GM21367 (cell line): ENCODE measurements at regions not wholly inside any gene's neighbourhood (a gene's known extent, or its start where the extent isn't known, plus 50 kb on each side); places are given as distances from the start of the nearest gene placed in this dataset.

Source experiments
- ATAC-seq: cut with Tn5 transposase; IDR thresholded peaks from one replicate; pipeline ENCODE4 v1.9.1; 2021; ENCODE audit not compliant: unreplicated experiment

- ATAC-seq, result no peak
These were observed 399.2 kb downstream of the NLGN4X start for GRCh38 chrX:5829469-5829868.

- no peak for ATAC-seq
These were observed 399.6 kb downstream of the NLGN4X start for GRCh38 chrX:5829060-5829459.

DNA sequence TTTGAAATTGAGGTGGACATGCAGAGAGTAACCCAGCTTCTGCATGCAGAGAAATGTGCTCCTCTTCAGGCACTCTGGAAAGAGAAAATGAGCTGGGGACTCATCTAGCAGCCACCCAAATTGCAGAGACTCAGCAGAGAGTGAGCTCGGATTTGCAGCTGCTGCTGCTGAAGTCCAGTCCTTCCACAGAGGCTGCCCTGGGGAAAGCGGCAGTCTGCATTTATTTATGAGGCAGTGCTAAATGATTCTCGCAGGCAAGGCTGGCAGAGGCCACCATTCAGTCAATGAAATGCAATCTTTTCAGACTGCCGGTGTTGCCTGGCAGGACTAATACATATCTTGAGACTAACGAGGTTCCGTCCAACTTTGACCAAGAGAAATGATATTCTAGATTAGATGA, 404.8 kb downstream of the NLGN4X start:
- no peak for ATAC-seq

DNA sequence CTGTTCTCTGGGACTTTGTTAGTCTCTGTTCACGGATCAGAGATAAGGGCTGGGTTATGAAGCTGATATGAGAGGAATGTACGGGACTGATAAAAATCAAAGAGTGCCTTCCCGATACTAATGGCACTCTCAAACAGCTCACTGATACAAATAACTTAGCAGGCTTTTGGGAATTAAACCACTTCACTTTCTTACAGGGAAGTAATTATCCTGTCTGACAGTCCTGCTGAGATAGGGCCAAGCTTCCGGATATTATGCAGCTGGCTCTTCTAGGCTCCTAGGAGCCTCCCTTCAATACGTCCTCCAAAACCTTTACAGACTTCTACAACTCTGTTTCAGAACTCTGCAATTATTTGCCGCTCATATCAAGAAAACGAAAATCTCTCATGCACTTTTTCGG, 418.0 kb downstream of the NLGN4X start:
- ATAC-seq, result no peak

DNA sequence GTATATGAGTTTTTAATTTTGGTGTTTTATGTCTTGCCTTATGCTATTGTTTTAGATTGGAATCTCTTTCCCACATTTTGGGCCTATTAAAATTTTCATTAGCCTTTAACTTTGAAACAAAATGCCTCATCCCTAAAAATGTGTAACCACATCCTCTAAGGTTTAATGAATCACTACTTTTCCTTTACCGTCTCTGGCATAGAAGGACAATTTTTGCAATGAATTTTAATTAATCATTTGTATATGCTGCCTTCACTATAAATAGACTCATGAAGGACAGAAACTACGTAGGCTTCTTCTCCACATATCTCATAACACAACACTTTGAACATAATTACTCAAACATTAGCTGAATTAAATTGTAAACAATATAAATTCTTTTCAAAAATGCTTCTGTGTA, 421.5 kb downstream of the NLGN4X start:
- no peak for ATAC-seq

DNA sequence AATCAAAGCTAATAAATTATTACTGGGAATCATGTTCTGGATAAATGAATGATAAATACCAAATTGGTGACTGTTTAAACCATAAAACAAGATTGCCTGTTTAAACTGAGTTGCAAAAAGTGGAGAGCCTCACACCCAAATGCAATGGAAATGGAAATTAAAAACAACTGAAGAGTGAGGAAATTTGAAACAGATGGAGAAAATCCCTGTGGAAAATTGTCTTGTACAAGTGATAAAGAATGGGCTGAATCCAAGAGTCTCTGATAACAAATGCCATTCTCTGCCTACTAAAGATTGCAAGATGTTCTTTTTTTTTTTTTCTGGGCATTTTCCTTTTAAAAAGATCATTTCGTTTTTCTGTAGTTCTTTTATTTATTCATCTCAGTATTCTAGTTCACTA, 426.3 kb downstream of the NLGN4X start:
- no peak for ATAC-seq

GRCh38 chrX:5791721-5792120, 436.9 kb downstream of the NLGN4X start:
- no peak for ATAC-seq

GRCh38 chrX:5788910-5789309, 439.8 kb downstream of the NLGN4X start:
- no peak for ATAC-seq

DNA sequence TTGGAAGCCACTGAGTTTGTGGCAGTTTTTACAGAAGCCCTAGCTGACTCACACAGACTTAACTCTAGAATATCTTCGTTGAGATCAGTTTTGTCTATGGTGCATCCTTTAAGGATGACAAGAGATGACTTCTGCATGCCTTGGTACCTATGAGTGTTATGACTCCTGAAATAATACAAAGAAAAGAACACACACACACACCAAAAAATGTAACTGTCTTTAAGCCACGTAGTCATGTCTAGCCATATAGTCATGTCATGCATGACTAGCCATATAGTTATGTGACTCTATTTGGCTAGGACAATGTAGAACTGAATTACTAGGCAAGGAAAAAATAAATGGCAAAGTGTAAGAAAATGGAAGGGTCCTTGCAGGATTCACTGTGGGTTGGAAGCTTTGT, 447.8 kb downstream of the NLGN4X start:
- ATAC-seq, result no peak

DNA sequence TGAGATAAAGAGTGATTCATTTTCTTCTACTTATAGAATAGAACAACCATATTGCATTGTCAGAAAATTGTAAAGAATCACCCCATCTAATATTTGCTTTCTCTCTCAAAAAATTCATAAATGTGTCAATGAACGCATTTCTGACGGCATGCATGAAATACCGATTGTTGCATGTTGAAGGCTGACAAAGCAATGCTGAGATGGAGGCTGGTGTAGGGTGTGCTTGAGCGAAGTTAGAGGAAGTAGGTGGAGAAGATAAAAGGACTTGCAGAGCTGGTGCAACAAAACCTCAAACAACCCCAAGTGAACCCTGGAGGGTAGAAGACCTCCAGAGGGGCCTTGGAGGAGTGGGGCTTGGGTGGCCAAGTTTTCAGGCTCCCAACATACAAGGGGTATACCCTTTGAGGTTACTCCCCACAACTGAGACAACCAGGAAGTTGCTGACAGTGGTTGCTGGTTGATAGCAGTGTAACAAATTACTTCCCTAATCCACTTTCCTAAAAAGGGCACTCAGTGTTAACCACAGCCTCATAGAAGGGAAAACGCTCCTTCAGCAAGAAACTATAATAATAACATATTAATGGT, 452.7 kb downstream of the NLGN4X start:
- no peak for ATAC-seq

GRCh38 chrX:5774446-5774845, 454.2 kb downstream of the NLGN4X start:
- no peak for ATAC-seq

DNA sequence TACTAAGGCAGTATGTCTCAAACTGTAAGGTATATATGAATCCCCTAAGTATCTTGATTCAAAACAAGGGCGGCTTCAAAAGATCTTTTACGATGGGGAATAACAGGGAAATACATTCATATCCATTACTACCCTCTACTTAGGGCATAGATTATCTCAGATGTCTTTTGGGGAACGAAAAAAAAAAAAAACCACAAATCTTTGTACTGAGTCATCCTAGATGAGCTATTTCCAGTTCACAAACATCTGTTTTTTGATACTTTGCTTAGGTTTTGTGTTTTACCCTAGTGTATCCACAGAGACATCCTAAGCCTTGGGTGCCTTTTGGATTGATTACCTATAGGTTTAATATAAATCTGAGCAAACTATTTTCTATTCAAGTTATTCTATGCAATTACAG, 457.2 kb downstream of the NLGN4X start:
- ATAC-seq, result no peak

DNA sequence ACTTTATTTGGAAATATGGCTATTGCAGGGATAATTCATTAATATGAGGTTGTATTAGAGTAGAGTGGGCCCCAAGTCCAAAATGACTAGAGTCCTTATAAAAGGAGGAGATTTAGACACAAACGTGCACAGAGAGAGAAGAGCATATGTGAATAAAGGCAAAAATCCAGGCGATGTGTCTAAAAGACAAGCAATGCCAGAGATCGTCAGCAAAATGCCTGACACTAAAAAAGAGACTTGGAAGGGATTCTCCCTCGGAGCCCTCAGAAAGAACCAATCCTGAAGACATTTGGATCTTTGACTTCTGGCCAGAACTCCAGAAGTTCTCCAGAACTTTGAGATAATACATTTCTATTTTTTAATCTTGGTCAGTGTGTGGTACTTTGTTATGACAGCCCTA, 472.1 kb downstream of the NLGN4X start:
- no peak for ATAC-seq

- ATAC-seq, result no peak
These were observed 475.4 kb downstream of the NLGN4X start for GRCh38 chrX:5753291-5753690.

GRCh38 chrX:5752831-5753230, 475.8 kb downstream of the NLGN4X start:
- no peak for ATAC-seq

- no peak for ATAC-seq
These were observed 480.0 kb downstream of the NLGN4X start for GRCh38 chrX:5748586-5749150.

DNA sequence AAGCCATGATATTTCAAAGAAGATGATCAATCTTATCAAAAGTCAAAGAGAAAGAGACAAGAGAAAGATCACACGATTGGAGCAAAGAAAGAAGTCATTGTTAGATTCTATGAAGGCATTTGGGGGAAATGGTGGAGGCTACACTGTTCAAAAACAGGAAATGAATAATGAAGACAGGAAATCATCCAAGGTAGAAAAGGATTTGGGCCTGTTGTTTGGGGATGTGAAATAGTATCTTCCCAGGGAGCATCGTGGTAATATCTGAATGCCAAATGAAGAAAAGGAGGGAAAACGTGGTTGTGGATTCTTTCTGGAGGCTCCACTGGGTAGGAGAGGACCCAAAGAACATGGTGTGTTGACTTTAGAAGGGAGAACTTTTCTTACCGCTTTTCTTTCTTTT, 482.4 kb downstream of the NLGN4X start:
- ATAC-seq, result no peak

DNA sequence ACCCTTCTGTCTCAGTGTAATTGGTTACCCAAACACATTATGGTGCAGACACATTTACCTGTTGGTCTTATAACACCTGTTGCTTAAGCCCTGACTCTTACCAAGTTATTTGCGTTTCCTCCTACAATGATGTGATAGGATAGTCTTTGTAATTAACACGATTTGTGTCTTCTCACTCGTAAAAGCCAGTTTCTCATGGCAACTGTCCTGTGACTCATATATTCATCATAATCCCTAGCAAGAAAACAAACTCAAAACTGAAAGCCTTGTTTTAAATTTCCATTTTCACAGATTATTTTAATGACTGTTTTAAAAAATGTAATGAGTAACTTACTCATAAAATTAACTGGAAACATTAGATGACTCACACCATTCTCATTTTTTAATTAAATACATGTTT, 495.2 kb downstream of the NLGN4X start:
- no peak for ATAC-seq

GRCh38 chrX:5730556-5730955, 498.1 kb downstream of the NLGN4X start:
- ATAC-seq, result no peak

DNA sequence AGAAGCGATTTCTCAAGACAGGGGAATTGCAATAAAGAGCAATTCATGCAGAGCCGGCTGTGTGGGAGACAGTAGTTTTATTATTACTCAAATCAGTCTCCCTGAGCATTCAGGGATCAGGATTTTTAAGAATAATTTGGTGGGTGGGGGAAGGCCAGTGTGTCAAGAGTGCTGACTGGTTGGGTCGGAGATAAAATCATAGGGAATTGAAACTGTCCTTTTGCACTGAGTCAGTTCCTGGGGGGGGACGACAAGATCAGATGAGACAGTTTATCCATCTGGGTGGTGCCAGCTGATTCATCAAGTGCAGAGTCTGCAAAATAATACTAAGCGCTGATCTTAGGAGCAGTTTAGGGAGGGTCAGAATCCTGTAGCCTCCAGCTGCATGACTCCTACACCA, 502.4 kb downstream of the NLGN4X start:
- no peak for ATAC-seq

DNA sequence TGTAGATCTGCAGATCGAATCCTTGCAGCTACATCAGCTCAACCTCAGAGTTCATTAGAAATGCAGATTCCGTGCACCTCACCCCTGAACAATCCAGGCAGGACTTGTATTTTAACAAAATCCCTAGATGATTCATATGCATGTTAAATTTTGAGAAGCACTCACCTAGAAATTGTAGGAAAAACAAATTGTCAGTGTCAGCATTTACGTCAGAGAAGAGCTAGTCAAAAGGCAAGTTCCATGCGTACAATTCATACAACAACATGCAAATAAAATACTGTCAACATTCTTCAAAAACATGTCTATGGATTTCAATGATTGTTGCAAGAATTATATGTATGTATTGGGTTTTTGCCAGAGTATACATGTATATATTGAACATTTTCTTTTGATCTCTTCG, 504.5 kb downstream of the NLGN4X start:
- no peak for ATAC-seq

DNA sequence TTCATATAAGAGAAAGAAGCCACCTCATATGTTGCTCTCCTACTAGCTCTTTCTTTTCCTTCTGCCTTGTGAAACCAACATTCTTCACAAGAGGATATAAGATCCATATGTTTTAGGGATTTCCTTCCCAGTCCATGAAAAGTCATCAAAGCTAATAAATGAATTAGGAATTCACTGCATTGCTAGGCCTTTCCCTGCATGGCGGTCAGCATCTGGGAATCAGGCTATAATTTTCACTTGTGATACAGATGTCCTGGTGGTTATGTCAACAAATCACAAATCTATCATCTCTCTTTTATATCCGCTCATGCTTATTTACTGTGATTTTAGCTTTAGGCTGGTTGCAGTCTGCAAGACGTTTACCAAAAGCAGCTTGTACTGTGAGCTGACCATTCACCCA, 510.0 kb downstream of the NLGN4X start:
- ATAC-seq, result no peak

- ATAC-seq, result no peak
These were observed 512.0 kb downstream of the NLGN4X start for GRCh38 chrX:5716666-5717065.
